GM12873 (cell line): ENCODE measurements at regions not wholly inside any gene's neighbourhood (a gene's known extent, or its start where the extent isn't known, plus 50 kb on each side); places are given as distances from the start of the nearest gene placed in this dataset.

Experiments used
- TF ChIP-seq, protein P1 (sequence below): IDR thresholded peaks from 2 replicates; pipeline ENCODE4 v1.5.1; 2012; ENCODE audit warnings: low read depth, mild to moderate bottlenecking, moderate library complexity, low read length, control low read depth; ENCODE audit not compliant: insufficient read depth; ENCODE audit errors: missing control alignments

GRCh38 chr12:75589801-75590200 lies 78.4 kb upstream of the KRR1 start:
- TF ChIP-seq, protein P1, sequence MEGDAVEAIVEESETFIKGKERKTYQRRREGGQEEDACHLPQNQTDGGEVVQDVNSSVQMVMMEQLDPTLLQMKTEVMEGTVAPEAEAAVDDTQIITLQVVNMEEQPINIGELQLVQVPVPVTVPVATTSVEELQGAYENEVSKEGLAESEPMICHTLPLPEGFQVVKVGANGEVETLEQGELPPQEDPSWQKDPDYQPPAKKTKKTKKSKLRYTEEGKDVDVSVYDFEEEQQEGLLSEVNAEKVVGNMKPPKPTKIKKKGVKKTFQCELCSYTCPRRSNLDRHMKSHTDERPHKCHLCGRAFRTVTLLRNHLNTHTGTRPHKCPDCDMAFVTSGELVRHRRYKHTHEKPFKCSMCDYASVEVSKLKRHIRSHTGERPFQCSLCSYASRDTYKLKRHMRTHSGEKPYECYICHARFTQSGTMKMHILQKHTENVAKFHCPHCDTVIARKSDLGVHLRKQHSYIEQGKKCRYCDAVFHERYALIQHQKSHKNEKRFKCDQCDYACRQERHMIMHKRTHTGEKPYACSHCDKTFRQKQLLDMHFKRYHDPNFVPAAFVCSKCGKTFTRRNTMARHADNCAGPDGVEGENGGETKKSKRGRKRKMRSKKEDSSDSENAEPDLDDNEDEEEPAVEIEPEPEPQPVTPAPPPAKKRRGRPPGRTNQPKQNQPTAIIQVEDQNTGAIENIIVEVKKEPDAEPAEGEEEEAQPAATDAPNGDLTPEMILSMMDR, result no peak

DNA sequence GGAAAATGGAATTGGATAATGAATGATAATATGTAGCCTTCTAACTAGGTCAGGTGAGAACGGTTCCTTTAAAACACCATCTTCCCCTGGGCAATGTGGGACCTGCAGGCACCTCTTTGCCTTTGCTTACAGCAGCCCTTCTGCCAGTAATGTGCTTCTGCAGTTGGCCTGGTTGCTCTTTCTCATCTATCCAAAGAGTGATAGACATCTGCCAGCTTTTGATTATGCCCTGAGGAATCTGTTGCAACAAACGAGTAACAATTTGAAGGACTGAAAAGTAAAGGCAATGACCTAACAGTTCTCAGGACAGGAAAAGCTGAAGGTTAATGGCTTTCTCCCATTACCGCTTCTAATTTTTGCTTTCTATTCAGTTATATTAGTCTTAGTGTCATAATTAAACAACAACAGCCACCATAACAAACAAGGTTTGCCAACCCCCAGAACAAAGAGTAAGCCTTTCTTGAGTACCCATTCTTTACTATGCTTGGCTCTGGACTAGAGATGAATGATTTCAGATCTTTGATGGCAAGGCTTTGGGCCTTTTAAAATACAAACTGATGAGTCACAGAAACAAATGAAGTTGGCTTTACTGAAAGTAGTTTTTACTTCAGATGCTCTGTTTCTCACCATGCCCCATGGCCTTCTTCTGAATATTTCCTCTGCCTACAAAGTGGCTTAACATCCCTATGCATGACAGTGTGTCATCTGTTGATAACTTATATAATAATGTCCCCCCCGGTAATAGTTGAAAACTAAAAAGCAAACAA lies 76.1 kb upstream of the KRR1 start:
- TF ChIP-seq, protein P1, result no peak

DNA sequence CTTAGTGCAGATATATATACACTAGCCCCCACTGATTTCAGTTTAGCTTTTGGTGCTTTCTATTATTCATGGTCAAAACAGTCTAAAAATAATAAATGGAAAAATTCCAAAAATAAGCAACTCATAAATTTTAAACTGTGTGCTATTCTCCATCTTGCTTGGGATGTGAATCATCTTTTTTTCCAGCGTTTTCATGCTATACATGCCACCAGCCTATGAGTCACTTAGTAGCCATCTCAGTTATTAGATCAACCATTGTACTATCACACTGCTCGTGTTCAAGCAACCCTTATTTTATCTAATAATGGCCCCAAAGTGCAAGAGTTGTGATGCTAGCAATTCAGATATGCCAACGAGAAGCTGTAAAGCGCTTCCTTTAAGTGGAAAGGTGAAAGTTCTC lies 73.9 kb upstream of the KRR1 start:
- TF ChIP-seq, protein P1, result no peak

DNA sequence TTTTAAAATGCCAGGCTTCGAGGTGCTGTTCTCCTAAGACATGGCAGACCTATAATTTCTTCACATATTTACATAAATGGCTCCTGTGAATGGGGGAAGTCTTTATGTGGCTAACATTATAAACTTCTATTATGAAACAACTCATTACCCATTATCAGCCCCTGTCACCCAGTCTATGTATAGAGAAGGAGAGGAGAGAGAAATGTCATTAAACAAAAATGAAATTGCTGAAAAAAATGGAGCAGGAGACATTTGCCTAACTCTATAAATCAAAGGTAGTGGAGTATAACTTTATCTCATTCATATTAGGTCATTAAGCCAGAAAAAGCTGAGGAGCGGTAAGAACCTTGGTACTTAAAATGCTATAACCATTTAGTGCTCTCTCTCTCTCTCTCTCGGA lies 71.9 kb upstream of the KRR1 start:
- TF ChIP-seq, protein P1, result no peak

DNA sequence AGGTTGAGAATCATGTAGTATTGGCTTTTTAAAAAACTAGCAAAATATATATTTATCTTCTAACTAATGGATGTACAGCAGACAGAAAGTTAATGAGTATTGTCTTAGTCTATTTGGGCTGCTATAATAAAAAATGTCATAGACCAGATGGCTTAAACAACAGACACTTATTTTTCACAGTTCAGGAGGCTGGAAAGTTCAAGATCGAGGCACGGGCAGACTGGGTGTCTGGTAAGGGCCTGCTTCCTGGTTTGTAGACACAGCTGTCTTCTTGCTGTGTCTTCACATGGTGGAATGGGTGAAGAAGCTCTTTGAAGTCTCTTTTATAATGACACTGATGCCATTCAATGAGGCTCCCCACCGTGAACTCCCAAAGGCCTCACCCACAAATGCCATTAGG lies 70.1 kb upstream of the KRR1 start:
- TF ChIP-seq, protein P1, result no peak

DNA sequence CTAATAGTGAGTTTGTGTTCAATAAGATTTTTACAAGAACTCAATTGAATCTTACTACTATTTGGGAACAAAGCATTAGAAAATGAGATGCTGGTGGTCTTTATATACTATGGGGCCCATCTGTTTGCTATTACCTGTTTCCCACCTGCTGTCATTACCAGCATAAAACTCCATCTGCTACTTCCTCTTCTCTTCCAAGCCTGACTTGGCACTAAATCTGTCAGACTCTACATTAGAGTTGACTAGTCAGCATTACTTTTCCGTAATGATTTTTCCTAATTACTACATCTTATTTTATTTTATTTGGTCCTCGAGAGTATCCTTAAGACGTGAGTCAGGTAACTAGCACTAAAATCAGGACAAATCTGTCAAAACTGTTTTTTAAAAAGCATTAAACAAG lies 68.1 kb upstream of the KRR1 start:
- TF ChIP-seq, protein P1, result no peak

- TF ChIP-seq, protein P1, result no peak
These were observed 67.1 kb upstream of the KRR1 start for GRCh38 chr12:75578546-75578945.
